SU-DHL-6 (cell line): ENCODE measurements at regions not wholly inside any gene's neighbourhood (a gene's known extent, or its start where the extent isn't known, plus 50 kb on each side); places are given as distances from the start of the nearest gene placed in this dataset.

ENCODE experiments used
- H2AFZ ChIP-seq: fragments of 200-600 bp; sonication (generic); 2 replicates; pipeline ENCODE4 v1.6.1; 2014; ENCODE audit warnings: low read depth, mild to moderate bottlenecking, moderate library complexity, mixed read lengths, antibody characterized with exemption, low read length; ENCODE audit not compliant: severe bottlenecking
- H3F3A ChIP-seq: fragments of 200-600 bp; shearing (Covaris generic); 2 replicates; pipeline ENCODE4 v1.6.0; 2016; ENCODE audit warnings: antibody characterized with exemption, mild to moderate bottlenecking; ENCODE audit not compliant: insufficient read depth
- H3K27ac ChIP-seq: fragments of 200-600 bp; sonication (generic); 2 replicates; pipeline ENCODE4 v1.5.1; 2016; ENCODE audit warnings: low read depth, mild to moderate bottlenecking, low read length, moderate library complexity, mixed read lengths
- H3K27me3 ChIP-seq: fragments of 200-600 bp; sonication (generic), shearing (Covaris generic); 2 replicates; pipeline ENCODE4 v1.6.0; 2014; ENCODE audit warnings: mild to moderate bottlenecking, low read length
- H3K36me3 ChIP-seq: fragments of 200-600 bp; sonication (generic); 2 replicates; pipeline ENCODE4 v1.6.1; 2014; ENCODE audit warnings: mild to moderate bottlenecking, low read length, mixed read lengths
- H3K4me2 ChIP-seq: fragments of 300-600, 200-600 bp; shearing (Covaris generic), sonication (generic); 2 replicates; pipeline ENCODE4 v1.6.0; 2014; ENCODE audit warnings: low read length, low read depth, mild to moderate bottlenecking; ENCODE audit not compliant: poor library complexity, severe bottlenecking
- H3K4me3 ChIP-seq: fragments of 200-600 bp; sonication (generic); 2 replicates; pipeline ENCODE4 v1.5.1; 2014; ENCODE audit warnings: antibody characterized with exemption, low read length, mild to moderate bottlenecking, mixed read lengths; ENCODE audit not compliant: insufficient read depth, poor library complexity, severe bottlenecking
- H3K79me2 ChIP-seq: fragments of 200-600 bp; sonication (generic); 2 replicates; pipeline ENCODE4 v1.6.1; 2014; ENCODE audit warnings: mild to moderate bottlenecking, low read length, moderate library complexity; ENCODE audit not compliant: insufficient read depth
- H3K9ac ChIP-seq: fragments of 200-600 bp; sonication (generic); 2 replicates; pipeline ENCODE4 v1.7.0; 2014; ENCODE audit warnings: mild to moderate bottlenecking, low read length
- H3K9me2 ChIP-seq: fragments of 200-600 bp; sonication (generic); replicated peaks from 2 replicates; pipeline ENCODE4 v1.6.1; 2014; ENCODE audit warnings: low read length; ENCODE audit not compliant: insufficient read depth
- H3K9me3 ChIP-seq: fragments of 200-600 bp; sonication (generic); 2 replicates; pipeline ENCODE4 v1.6.1; 2014; ENCODE audit warnings: low read length, mixed read lengths; ENCODE audit not compliant: insufficient read depth
- H4K20me1 ChIP-seq: fragments of 200-600 bp; sonication (generic); 2 replicates; pipeline ENCODE4 v1.6.1; 2014; ENCODE audit warnings: low read depth, mild to moderate bottlenecking, antibody characterized with exemption, low read length, moderate library complexity, mixed read lengths
- CTCF ChIP-seq: fragments of 200-600 bp; sonication (generic); IDR thresholded peaks from one replicate; pipeline ENCODE4 v1.5.1; 2017; ENCODE audit warnings: antibody characterized with exemption, mild to moderate bottlenecking, low read length, moderate library complexity; ENCODE audit not compliant: insufficient read depth, poor library complexity, severe bottlenecking
- EZH2phosphoT487 ChIP-seq: fragments of 200-600 bp; sonication (generic), shearing (Covaris generic); conservative IDR thresholded peaks from 2 replicates; pipeline ENCODE4 v1.6.1; 2018; ENCODE audit warnings: mild to moderate bottlenecking, antibody characterized with exemption, low read length, moderate library complexity, mixed read lengths

- no peaks in the 10 kb centered on the region for H3K79me2 ChIP-seq
- H3K36me3 ChIP-seq: no peaks in the 10 kb centered on the region
- no peak overlapping the region for H3K4me3 ChIP-seq
- TF ChIP-seq CTCF (no peak), EZH2phosphoT487 (no peak)
- no peaks in the 10 kb centered on the region for H4K20me1 ChIP-seq
- H2AFZ ChIP-seq: no peak overlapping the region
- no peak overlapping the region for H3K9ac ChIP-seq
- no peaks in the 10 kb centered on the region for H3K9me3 ChIP-seq
- no peaks in the 10 kb centered on the region for H3F3A ChIP-seq
- H3K27ac ChIP-seq: no peak overlapping the region
- no peaks in the 10 kb centered on the region for H3K27me3 ChIP-seq
- H3K4me2 ChIP-seq: no peak overlapping the region
- no peaks in the 10 kb centered on the region for H3K9me2 ChIP-seq
Measured at GRCh38 chr7:98465022-98465421, 64.1 kb upstream of the BAIAP2L1 start.

GRCh38 chr7:98464558-98464940 lies 63.7 kb upstream of the BAIAP2L1 start:
- TF ChIP-seq EZH2phosphoT487 (no peak), CTCF (no peak)
- Histone ChIP-seq H3K36me3 (no peaks in the 10 kb centered on the region), H3K9ac (no peak overlapping the region)

GRCh38 chr7:98463837-98464557 lies 63.1 kb upstream of the BAIAP2L1 start:
- Histone ChIP-seq H3K79me2 (no peaks in the 10 kb centered on the region), H2AFZ (no peak overlapping the region), H3K27ac (no peak overlapping the region), H4K20me1 (no peaks in the 10 kb centered on the region), H3K9me2 (no peaks in the 10 kb centered on the region), H3F3A (no peaks in the 10 kb centered on the region), H3K9ac (no peak overlapping the region), H3K27me3 (no peaks in the 10 kb centered on the region), H3K36me3 (no peaks in the 10 kb centered on the region), H3K4me2 (no peak overlapping the region), H3K9me3 (no peaks in the 10 kb centered on the region), H3K4me3 (no peak overlapping the region)
- no peak for TF ChIP-seq EZH2phosphoT487
- no peak for TF ChIP-seq CTCF

More at GRCh38 chr7:98464558-98464940, 63.7 kb upstream of the BAIAP2L1 start:
- H3K9me3 ChIP-seq: no peaks in the 10 kb centered on the region
- no peaks in the 10 kb centered on the region for H3K27me3 ChIP-seq
- no peaks in the 10 kb centered on the region for H3K79me2 ChIP-seq
- H3K4me3 ChIP-seq: no peak overlapping the region
- no peaks in the 10 kb centered on the region for H4K20me1 ChIP-seq
- no peak overlapping the region for H3K4me2 ChIP-seq
- no peaks in the 10 kb centered on the region for H3F3A ChIP-seq
- H2AFZ ChIP-seq: no peak overlapping the region
- H3K27ac ChIP-seq: no peak overlapping the region
- H3K9me2 ChIP-seq: no peaks in the 10 kb centered on the region
